GM19397 (cell line): ENCODE measurements at regions not wholly inside any gene's neighbourhood (a gene's known extent, or its start where the extent isn't known, plus 50 kb on each side); places are given as distances from the start of the nearest gene placed in this dataset.

ENCODE experiments used
- ATAC-seq: cut with Tn5 transposase; IDR thresholded peaks from one replicate; pipeline ENCODE4 v1.9.1; 2021; ENCODE audit warnings: mild to moderate bottlenecking, moderate library complexity; ENCODE audit not compliant: unreplicated experiment

DNA sequence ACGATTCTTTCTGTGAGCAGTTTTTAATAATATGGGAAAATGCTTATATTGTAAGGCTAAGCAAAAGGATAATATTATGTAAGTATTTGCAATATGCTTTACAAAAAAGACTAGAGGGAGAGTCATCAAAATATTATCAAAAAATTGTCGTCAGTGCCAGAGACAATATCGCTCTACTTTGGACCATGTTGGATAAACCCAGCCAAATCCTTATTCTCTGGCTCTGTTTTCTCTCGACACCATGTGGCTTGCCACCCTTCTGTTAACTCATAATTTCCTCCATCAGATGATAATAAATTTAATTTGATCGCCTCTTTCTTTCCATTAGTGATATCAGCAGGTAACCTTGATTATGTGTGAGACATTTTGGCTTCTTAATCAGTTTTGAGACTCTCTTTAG is 129.9 kb downstream of the CDC42EP3 start:
- no peak for ATAC-seq

DNA sequence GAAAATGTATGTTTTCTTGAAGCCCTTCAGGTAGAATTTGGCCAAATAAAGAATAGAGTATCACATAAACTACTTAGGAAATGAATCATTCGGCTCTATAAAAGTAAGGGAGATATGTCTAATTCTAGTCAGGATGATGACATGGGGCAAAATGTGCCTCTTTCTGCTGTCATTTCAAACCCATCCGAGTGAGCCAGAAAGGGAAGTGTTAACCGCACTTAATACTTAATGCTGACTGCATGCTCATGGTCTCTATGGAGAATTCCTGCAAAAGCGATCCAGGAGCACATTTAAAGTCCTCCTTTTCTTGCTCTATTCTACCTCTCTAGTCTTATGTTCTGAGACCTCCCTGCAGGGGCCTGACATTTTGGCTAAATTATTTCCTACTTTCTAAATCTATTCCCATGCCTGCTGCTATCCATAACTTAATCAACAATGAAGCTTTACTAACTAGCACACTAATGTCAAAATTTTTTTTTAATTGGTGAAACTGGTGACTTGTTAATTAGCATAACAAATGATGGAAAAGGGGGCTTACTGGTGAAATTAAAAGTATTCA is 127.4 kb downstream of the CDC42EP3 start:
- no peak for ATAC-seq

DNA sequence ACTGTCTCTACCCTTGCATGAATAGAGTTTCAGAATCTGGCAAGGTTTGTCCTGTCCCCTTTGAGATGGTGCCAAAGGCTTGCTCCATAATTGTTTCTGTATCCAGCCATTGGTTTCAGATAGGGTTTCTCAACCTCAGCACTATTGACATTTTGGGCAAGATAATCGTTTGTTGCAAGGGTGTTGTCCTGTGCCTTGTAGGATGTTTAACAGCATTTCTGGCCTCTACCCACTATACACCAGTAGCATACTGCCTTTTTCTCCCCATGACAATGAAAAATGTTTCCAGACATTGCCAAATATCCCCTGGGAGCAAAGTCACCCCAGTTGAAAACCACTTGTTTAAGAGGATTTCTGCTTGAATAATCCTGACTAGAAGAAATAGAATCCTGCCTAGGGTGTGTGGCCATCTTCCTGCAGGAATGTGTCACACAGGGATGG is 126.8 kb downstream of the CDC42EP3 start:
- ATAC-seq = no peak

DNA sequence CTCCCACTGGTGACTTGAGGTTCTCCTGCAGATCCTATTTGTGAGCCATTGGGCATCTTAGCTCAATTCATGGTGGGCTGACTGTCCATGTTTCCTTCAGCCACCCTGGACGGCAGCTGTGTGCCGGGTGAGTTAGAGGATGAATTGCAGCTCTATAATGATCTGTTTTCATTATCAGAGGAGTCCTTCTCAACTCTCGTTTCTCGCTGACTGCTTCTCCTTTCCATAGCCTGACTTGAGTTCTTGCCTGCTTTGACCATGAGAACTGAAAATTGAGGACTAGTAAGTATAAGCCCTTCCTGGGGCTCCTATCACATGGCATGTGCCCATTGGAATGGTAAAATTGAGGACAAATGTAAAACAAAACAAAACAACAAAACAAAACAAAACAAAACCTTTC is 121.8 kb downstream of the CDC42EP3 start:
- ATAC-seq = no peak

DNA sequence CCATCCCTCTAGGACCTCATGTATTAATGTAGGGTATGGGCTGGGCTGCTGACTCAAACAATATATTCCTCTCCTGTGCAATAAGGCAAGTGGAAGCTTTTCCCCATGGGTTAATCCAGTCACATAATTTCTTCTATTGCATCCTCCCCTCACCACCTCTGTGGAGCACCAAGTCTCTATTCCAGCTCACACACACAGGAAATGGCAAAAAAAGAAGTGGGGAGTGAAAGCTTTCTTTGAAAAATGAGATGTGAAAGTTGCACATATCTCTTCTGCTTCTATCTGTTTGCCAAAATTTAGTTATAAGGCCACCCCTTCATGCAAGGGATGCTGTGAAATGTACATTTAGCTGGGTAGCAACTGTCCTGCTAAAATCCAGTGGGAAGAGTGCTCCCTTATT is 121.3 kb downstream of the CDC42EP3 start:
- no peak for ATAC-seq

DNA sequence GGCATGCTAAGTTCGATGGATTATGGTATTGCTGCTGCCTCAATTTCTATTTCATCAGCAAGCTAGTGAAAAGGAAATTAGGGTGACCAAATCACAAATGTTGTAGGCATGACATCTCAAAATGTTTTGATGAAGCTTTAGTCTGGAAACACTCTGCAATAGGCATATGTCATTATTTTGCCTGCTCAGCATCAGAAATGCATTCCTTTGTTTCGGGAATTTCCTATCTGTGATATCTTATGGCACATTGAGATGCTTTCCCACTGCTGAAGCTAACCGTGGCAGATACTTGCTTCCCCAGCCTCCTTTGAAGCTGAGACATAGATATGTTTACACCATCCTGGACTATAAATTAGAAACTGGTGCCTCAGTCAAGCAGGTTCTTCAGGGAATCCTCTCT is 119.7 kb downstream of the CDC42EP3 start:
- ATAC-seq = no peak

DNA sequence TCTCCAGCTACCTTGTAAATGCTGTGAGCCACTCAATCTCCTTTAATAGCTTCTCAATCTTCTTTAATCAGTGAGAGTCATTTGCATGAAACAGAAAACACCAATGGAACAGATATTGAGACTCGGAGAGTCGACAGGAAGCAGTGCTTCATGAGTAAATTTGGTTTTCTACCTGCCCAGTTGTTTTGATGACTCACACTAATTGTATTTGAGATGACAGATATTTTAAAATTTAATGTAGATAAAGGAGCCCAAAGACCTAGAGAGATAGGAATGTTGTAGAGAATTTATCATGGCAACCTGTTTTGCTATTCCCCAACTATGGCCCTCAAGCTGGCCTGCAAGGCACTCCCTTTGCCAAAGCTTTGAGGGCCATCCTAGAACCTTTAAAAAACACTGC is 119.1 kb downstream of the CDC42EP3 start:
- ATAC-seq = no peak

DNA sequence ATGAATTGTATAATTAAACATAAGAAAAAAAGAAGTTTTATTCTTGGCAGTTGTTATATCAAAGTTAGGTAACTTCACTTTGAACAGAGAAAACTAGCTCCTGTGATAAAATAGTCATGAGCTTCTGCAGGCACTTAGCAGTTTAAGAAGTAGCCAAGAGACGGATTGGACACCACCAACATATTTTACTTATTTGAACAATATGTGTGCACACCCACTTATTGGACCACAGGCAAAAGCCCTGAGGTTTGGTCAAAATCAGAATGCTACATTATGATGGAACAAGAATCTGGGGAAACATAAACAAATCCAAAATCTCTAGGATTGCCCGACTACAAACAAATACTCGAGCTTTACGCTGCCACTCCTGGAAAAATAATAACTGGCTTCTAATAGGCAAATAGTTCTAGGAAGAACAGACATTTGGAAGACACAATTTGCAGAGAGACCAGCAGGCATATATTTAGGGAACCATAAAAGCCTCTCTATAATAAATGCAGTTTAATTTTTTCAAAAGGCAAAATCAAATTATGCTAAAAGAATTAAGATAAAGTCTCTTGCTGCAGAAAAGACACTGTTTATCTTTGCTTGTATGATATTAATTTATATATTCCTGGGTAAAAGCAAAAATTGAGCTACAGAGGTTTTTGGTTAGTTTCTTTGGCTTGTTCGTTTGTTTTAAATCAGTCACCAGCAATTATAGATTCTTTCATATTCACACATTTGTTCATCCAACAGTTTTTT is 117.9 kb downstream of the CDC42EP3 start:
- no peak for ATAC-seq

DNA sequence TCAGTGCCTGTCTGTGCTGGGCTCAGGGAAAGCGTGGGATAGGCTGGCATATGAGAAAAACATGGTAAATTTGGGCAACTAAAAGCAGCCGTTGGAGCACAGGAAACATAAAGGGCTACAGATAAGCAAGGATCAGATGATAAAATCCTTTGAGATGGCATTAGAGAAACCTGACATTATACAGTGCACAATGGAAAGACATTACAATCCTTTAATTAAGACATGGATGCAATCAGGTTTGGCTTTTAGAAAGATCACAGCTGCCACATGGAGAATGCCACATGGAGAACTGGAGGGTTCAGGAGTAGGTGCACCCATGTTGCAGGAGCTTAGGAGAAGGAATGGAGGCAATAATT is 117.3 kb downstream of the CDC42EP3 start:
- ATAC-seq = no peak

DNA sequence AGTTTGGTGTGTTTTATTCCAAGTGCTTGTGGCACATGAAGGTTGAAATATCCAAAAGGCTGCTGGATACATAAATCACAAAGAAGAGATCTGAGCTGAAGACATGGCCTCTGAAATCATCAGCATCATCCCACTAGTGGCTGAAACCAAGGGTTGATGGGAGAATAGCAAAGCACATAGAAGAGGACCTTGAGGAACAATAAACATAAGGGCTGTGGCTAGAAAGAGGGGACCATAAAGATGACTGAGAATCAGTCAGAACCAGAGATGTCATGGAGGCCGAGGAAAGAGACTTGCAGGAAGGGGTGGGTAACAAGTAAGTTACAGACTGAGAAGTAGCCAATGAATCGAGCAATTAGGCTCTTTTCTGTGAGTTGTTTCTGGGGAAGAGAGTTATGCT is 116.8 kb downstream of the CDC42EP3 start:
- no peak for ATAC-seq

DNA sequence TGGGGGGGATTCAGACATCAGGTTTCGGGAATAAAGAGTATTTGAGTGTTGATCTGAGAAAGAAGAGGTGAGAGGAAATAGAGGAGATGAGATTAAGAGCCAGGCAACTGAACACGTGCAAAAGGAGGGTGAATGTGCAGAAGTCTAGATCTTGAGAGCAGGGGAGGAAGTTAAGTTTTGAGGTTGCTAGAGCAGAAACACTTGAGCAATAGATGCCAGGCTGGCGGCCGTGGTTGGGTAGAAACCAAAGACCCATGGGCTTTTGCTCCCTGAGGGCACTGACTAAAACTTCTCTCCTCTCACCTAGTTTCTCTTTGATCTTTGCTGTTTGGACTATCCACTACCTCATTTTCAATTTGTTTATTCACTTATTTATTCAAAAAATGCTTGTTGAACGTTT is 116.0 kb downstream of the CDC42EP3 start:
- no peak for ATAC-seq

DNA sequence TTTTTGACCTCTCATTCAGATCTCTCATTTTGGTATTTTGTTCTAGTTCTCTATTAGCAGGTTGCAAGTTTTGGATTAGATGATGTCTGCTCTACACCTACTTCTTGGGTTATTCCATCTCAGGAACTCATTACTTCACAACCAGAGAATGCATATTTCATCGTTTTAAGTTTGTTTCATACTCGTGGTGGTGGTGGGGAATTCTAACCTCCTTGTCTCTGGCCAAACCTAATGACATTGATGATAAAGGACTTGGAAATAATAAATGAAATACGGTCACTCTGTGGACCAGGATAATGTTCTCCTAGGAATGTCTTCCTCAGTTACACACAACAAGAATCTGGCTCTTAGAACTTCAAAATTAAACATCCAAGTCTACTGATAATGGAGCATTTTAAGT is 115.2 kb downstream of the CDC42EP3 start:
- ATAC-seq = no peak

DNA sequence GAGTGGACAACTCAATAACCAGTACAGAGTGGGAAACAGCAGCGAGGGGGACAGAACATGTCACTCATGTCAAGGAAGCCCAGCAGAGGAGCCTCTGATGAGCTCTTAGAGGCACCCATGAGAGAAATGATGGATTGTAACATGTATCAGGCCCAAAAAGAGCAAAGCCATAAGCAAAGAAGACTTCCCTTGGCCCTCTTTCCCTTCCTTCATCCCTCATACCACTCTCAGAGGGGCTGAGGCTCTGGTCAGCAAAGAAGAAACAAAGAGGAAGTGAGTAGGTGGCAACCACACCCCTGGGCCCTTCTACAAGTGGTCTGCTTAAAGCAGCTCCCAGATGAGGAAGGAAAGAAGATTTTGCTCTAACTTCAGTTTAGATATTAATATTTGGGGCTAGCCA is 112.8 kb downstream of the CDC42EP3 start:
- peak; percentile 73 for ATAC-seq

DNA sequence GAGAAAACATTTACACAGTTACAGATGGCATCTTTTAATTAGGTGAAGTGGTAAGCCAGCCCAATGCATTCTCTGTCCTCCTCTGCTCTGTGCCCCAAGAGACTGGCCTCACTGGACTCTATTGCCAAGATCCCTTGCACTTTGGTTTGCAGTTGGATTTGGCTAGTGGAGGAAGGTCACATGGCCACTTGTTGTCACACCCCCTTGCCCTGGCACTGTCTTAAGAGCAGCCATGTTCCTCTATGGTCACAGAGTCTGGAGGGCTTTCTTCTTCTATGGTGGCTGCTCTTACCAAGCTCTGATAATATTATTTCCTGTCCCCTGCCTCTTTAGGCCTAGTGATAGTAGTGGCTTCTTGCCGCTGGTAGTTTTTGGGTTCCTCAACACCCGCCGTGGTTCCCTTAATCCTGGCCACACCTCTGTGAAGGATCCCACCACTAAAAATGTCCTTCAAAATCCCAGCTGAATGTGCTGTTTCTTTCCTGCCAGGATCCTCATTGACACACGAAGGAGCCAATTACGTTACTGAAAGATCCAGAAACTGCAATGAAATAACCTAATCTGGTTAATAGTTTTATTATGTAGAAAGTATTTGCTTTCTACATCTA is 111.1 kb downstream of the CDC42EP3 start:
- ATAC-seq = no peak

DNA sequence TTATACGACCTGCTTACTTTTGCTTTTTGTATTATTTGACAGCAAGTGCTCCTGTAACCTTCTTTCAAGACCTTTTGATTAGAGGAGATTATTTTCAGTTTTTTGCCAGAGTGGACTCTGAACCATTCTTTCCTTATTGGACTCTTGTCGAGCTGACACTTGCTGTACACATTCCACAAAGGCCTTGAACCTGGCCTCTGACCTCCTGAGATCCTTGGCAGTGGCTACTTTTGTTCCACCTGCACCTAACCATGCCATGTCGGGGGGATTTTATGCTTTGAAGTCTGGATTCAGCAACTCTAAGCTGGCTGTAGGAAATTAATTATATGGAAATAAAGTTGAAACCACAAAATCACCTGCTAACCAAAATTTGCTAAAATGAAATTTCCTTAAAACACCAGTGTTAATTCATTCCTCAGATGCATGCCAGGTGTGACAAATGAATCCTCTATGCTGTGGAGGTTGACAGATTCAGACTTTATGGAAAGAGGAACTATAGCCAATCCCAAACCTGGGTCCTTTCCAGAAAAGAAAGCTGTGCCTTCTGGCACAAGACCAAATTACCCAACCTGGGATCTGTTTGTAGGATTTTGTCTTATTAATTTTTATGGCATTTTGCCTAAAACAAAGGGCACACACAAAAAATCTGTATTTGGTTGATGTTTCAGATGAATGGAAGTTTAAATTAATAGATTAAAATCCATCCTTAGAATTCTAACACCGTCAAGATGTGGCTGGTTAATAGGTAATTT is 110.4 kb downstream of the CDC42EP3 start:
- ATAC-seq = no peak

DNA sequence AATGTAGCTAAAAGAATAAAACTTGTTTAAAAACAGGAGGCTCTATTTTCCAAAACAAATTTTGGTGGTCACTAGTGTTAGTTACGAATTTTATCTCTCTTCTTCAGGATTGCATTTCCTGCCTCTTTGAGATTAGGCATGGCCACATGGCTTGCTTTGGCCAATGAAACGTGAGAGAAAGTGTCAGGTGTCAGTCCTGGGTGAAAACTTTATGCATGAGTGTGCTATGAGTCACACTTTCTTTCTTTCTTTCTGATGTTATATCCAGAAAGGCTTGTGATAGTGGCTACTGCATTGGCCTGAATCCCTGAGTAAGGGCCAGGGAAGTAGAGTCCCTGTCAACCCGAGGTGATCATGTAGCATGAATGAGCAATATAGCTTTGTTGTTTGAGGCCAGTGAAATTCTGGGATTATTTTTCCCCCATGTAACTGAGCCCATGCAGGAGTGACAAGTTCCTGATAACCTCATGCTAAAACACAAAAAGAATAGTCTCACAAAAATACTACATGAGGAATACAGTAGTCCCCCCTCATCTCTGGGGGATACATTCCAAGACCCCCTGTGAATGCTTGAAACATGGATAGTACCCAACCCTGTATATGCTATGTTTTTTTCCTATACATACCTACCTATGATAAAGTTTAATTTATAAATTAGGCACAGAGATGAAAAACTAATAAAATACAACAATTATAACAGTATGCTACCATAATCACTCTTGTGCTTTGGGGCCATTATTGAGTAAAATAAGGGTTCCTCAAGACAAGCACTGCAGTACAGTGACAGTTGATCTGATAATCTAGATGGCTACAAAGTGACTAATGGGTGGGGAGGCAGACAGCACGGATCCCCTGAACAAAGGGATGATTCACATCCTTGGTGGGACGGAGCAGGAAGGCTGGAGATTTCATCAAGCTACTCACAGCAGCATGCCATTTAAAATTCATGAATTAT is 109.5 kb downstream of the CDC42EP3 start:
- peak; percentile 50 for ATAC-seq

DNA sequence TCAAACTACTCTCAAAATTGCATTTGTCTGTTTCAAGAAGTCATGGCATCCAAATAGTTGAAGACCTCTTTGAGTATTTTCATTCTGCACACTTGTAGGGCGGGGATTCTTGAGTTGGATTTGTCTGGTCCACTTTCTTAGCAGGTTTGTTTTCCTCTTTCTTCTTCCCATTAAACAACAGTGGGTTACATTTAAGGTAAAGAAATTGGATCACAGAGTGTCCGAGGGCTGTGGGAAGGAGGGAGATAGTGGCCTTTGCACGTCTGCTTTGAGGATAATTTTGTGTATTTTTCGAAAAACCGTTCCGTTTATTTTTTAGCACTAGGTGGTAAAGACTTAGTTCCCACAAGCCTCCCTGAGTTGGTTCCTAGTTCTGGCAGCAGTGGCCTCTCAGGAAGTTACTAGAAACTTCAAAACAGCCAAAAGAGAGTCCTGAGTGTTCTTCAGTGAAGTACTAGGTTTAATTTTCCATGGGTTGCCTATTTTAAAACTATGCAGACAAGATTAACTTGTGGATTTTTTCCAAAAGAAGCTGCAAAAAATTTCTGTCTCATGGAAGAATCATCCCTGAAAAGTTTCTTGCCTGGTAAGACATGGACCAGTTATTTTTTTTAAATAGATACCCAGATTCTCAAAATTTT is 107.9 kb downstream of the CDC42EP3 start:
- ATAC-seq = no peak

DNA sequence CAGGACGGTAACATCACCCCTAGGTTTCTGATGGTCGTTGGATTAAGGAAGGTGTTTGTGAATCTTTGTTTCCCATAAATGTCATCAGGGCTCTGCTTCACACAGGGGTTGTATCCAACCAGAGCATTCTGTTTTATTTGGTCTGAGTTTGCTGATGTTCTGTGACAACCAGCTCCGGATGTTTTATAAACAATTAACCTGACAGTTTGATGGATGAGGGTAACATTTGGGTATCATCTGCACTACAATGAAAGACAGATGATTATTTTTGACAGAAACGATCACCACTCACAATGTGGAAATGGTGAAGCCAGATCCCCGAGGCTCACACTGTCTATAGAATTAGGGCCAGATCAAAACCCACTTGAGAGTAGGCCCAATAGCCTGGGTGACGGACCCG is 107.1 kb downstream of the CDC42EP3 start:
- ATAC-seq = no peak

DNA sequence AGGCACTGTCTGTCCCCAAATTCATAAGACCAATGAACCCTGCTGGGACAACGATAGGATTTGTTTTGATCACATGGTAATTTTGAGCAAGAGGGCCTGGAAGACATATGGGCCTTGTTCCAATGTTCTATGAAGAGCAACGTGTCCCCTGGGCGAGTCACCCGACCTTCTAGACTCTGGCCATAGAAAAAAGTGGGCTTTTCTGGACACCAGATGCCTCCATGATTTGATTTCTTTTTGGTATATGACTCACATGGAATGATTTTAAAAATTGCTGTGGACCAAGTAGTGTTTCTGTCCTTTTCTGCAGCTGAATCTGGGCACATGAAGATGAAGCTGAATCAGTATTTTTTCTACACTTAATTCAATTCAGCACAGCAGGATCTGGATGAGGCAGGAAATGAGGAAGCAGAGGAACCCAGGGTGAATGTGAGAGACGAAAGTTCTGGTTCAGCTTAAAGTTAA is 104.9 kb downstream of the CDC42EP3 start:
- no peak for ATAC-seq

DNA sequence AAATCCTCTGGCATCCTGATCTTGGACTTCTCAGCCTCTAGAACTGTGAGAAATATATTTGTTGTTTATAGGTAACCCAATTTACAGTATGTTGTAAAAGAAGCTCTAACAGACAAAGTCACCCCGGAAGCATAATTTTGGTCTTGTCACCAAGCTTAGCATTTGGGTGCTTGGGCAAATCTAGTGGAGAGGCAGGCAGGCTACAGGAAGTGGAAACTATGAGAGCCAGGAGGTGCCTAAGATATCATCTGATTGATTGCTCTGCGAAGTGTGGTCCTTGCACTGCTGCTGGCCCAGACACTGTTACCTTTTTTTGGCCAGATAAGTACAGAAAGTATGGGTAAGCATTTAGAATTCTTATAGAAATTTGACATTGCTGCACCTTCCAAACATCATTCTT is 102.9 kb downstream of the CDC42EP3 start:
- no peak for ATAC-seq
